SH-SY5Y (cell line): ENCODE measurements at regions not wholly inside any gene's neighbourhood (a gene's known extent, or its start where the extent isn't known, plus 50 kb on each side); places are given as distances from the start of the nearest gene placed in this dataset.

Experiments
- GATA2 ChIP-seq: IDR thresholded peaks from 2 replicates; pipeline ENCODE4 v1.6.1; 2011; ENCODE audit warnings: mild to moderate bottlenecking, low read depth, low read length
- GATA3 ChIP-seq: IDR thresholded peaks from 2 replicates; pipeline ENCODE4 v1.6.1; 2011; ENCODE audit warnings: low read depth, mild to moderate bottlenecking, low read length, moderate library complexity

GRCh38 chr7:25839084-25839769, 312.8 kb upstream of the NFE2L3 start:
- no peak for TF ChIP-seq GATA3
- TF ChIP-seq GATA2: no peak

DNA sequence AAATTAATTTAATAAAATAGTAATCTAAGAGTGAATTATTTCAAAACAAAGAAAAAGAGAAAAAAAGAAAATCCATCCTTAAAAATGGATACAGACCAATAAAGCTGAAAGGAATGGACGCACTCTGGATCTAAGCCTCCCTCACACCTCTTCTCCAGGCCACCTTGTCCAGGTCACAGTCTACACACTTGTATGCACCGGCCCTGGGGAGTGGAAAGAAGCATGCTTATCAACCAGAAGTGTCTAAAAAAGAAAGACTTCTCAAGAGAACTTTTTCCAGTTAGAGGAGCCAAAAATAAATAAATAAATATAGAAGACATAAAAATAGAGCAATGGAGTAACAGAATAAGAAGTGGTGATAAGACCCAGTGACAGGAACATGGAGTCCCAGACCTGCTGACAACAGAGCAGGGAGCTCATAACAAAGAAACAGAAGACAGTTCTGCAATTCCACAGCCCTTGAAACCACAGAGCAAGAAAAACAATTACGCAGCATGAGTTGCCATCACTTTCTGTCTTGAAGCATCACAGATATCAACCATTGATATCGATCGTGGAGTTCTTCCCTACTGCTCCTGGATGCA, 311.7 kb upstream of the NFE2L3 start:
- TF ChIP-seq GATA2 (no peak), GATA3 (no peak)

DNA sequence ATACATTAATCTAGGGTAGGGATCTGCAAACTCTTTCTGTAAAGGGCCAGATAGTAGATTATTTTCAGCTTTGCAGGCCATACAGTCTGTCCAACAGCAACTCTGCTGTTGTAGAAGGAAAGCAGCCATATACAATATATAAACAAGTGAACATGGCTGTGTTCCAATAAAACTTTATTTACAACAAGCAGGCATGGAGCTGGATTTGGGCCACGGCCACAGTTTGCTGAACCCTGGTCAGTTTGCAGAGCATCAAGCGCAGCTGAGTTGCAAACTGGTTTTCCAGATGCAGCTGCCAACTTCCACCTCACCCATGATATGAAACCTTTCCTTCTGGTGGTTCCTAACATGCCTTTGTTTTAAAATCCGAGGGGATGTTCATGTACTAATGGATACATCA, 310.4 kb upstream of the NFE2L3 start:
- TF ChIP-seq GATA2: no peak
- no peak for TF ChIP-seq GATA3

- TF ChIP-seq GATA3 (no peak), GATA2 (no peak)
These were observed 309.7 kb upstream of the NFE2L3 start for GRCh38 chr7:25842201-25842733.

DNA sequence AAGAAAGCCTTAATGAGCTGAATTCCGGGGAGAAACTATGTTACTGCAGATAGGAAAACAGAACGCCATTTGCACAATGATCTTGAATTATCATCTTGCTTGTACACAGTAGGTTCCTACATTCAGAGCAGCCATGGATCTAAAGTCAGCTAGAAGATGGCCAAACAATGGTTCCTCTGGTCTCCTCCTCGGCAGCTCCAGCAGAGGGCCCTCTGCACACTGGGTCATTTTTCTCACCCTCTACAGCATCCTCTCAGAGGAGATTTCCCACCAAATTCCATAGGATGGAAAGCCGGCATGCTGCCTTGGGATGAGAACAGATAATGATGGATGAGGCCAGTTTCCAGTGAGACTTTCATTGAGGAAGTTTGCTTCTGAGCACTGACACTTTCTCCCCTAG, 308.5 kb upstream of the NFE2L3 start:
- TF ChIP-seq GATA3 (no peak), GATA2 (no peak)

DNA sequence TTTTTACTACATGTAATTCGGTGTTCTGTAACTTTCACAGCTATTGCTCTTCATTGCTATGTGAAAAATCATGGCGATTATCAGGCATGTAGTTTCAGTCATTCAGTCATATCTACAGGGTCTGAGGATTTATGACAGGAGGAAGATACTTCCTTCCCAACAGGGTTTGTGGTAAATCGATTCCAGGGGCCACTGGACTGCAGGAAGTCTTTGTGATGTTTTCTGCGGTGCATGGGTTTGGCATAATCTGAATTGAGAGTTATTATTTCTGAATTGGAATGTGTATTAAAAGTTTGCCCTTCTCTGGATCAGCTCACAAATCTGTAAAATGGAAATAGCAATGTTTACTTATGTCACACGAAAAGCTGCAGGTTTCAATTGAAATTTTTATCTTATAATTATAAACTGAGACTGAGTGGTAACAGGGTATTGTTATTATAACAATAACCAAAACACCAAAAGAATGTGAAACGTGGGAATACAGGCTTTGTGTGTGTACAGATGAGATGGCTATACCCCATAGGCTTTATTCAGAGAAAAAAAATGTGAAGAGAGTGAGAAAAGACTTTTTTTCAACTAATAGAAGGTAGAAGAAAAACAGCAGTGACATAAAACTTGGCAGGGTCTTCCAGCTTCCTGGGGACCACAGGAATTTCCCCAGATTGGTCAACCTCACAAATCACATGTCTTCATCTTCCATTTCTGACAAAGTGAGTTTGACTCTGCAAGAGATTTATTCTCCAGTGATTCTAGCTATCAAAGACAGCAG, 307.7 kb upstream of the NFE2L3 start:
- TF ChIP-seq GATA3 (no peak), GATA2 (no peak)

- TF ChIP-seq GATA2 (no peak), GATA3 (no peak)
These were observed 306.5 kb upstream of the NFE2L3 start for GRCh38 chr7:25845464-25845863.

GRCh38 chr7:25846722-25847121, 305.3 kb upstream of the NFE2L3 start:
- TF ChIP-seq GATA2: peak; percentile 93
- no peak; the same call in 1 of the 2 replicates for TF ChIP-seq GATA3

GRCh38 chr7:25847336-25848070, 304.5 kb upstream of the NFE2L3 start:
- no peak for TF ChIP-seq GATA3
- TF ChIP-seq GATA2: peak; percentile 48; the same call in 1 of the 2 replicates

DNA sequence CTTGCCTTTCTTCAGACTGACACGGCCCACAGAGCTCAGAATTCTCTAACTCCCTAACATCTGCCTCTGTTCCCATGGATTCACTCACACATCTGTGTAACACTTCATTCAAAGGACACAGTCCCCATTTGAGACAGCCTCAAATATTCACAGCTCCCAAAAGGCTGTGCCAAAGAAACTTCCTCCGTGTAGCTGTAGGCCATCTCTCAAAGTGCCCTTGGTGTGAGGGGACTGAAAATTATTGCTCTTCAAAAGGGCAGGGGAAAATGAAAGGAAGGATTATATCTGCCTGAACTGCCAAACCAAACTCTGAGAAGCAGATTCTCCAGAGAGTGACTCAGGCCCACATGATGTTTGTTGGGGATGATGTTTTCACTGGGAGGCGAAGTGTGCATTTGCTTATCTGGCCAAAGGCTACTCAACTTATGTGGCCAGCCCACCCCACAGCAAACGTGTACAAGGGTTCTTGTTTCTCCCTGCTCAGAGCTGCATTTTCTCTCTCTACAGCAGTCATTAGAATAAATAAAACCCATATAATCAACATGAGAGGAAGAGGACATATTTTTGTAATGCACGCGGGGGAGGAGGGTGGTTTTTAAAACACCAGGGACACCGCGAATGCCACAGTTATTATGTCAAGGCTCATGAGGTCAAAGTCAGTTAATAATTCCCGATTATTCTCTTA, 302.4 kb upstream of the NFE2L3 start:
- TF ChIP-seq GATA3 (no peak), GATA2 (no peak)

GRCh38 chr7:25850216-25850615, 301.8 kb upstream of the NFE2L3 start:
- TF ChIP-seq GATA3: no peak

DNA sequence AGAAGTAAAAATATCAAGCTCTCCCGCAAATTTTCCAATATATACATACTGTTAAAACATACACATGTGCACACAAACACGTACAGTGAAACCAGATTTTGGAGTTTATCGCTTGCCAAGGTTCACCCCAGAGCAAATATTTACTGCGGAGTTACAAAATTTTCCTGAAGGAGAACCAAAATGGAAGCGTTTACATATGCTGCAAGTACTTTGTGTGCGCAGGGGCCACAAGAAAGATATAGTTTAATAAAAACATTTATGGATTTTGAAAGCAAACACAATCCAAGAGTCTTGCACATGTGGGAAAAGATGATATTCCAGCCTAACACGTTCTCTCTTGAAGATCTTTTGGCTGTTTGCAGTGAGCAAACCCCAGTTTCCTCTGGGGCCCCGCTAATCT, 301.3 kb upstream of the NFE2L3 start:
- TF ChIP-seq GATA3 (no peak), GATA2 (no peak)
